ENCODE measurements at regions not wholly inside any gene's neighbourhood (a gene's known extent, or its start where the extent isn't known, plus 50 kb on each side); places are given as distances from the start of the nearest gene placed in this dataset.

DNA sequence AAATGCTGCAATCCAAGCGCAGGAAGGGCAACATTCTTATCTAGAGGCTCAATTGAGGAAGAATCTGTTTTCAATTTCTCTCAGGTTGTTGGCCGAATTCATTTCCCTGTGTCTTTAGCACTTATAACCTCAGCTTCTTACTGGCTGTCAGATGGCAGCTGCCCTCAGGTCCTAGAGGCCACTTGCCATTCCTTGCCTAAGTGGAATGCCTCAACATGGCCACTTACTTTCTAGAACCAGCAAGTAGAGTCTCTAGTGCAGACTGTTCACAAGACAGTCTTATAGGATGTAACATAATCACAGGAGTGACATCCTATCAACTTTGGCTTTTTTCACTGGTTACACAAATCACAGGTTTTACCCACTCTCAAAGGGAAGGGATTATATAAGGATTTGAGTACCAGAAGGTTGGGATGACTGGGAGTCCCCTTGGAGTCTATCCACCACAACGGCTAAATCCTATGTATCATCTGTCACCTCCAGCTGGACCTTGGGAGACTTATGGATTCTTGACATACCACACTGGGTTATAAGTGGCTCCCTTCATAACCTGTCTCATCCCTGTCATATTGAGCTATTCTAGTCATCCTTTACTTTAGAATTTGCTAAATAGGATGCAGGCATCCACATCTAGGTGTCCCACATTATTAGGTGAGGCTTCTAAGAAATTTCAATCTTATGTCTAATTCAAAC is 297.9 kb upstream of the CTSO start:
- no peaks in the 10 kb centered on the region for H3K9me3 ChIP-seq (ENCODE audit: insufficient read depth, low read depth)
- no peak for DNase-seq
- H3K9me2 ChIP-seq (ENCODE audit: insufficient read depth): no peaks in the 10 kb centered on the region
- no TSS peak for BruUV-seq (replicated peaks)
- no peak overlapping the region for H3K27ac ChIP-seq
- intact Hi-C loops (cut with micrococcal nuclease; ENCODE audit: unreplicated experiment): no loop called here
- TF ChIP-seq EZH2 (IDR thresholded peaks at IDR 0.05; ENCODE audit: low read depth) (no peak), CTCF (conservative IDR thresholded peaks at IDR 0.05) (no peak)
- CTCF ChIA-PET: no interaction called here
- H3K4me3 ChIP-seq: no peak overlapping the region
- H3F3A ChIP-seq (ENCODE audit: insufficient read depth, low read depth): no peaks in the 10 kb centered on the region
- no peaks in the 10 kb centered on the region for H3K27me3 ChIP-seq (ENCODE audit: insufficient read depth, low read depth)
- H3K4me2 ChIP-seq: no peak overlapping the region
- H2AFZ ChIP-seq: no peak overlapping the region
- H3K79me2 ChIP-seq (ENCODE audit: low read depth): no peaks in the 10 kb centered on the region
- no peaks in the 10 kb centered on the region for H4K20me1 ChIP-seq (ENCODE audit: insufficient read depth)
- H3K4me1 ChIP-seq (replicated peaks; ENCODE audit: insufficient read depth): no peaks in the 10 kb centered on the region
- no peaks in the 10 kb centered on the region for H3K36me3 ChIP-seq (ENCODE audit: low read depth)
- POLR2A ChIA-PET (ENCODE audit: unreplicated experiment): no interaction called here

GRCh38 chr4:156248917-156249316 is 295.3 kb upstream of the CTSO start:
- no peaks in the 10 kb centered on the region for H3K27me3 ChIP-seq (ENCODE audit: insufficient read depth, low read depth)
- no peak overlapping the region for H3K27ac ChIP-seq
- ChIA-PET CTCF (no interaction called here), POLR2A (ENCODE audit: unreplicated experiment) (no interaction called here)
- no peaks in the 10 kb centered on the region for H3K4me1 ChIP-seq (replicated peaks; ENCODE audit: insufficient read depth)
- H3K9me2 ChIP-seq (ENCODE audit: insufficient read depth): no peaks in the 10 kb centered on the region
- TF ChIP-seq CTCF (conservative IDR thresholded peaks at IDR 0.05): no peak
- no peak for TF ChIP-seq EZH2 (IDR thresholded peaks at IDR 0.05; ENCODE audit: low read depth)
- intact Hi-C loops (cut with micrococcal nuclease; ENCODE audit: unreplicated experiment): no loop called here
- DNase-seq: no peak
- no TSS peak for BruUV-seq (replicated peaks)
- H3K4me2 ChIP-seq: no peak overlapping the region
- H3K36me3 ChIP-seq (ENCODE audit: low read depth): no peaks in the 10 kb centered on the region
- H2AFZ ChIP-seq: no peak overlapping the region
- no peaks in the 10 kb centered on the region for H4K20me1 ChIP-seq (ENCODE audit: insufficient read depth)
- no peak overlapping the region for H3K4me3 ChIP-seq
- H3K9me3 ChIP-seq (ENCODE audit: insufficient read depth, low read depth): no peaks in the 10 kb centered on the region
- H3F3A ChIP-seq (ENCODE audit: insufficient read depth, low read depth): no peaks in the 10 kb centered on the region
- no peaks in the 10 kb centered on the region for H3K79me2 ChIP-seq (ENCODE audit: low read depth)

- H3K4me1 ChIP-seq (replicated peaks; ENCODE audit: insufficient read depth): no peaks in the 10 kb centered on the region
- TF ChIP-seq EZH2 (IDR thresholded peaks at IDR 0.05; ENCODE audit: low read depth) (no peak), CTCF (conservative IDR thresholded peaks at IDR 0.05) (no peak)
- H2AFZ ChIP-seq: no peak overlapping the region
- H3K9me2 ChIP-seq (ENCODE audit: insufficient read depth): no peaks in the 10 kb centered on the region
- no peak overlapping the region for H3K4me2 ChIP-seq
- no peaks in the 10 kb centered on the region for H3K79me2 ChIP-seq (ENCODE audit: low read depth)
- H4K20me1 ChIP-seq (ENCODE audit: insufficient read depth): no peaks in the 10 kb centered on the region
- H3K9me3 ChIP-seq (ENCODE audit: insufficient read depth, low read depth): no peaks in the 10 kb centered on the region
- no peaks in the 10 kb centered on the region for H3K36me3 ChIP-seq (ENCODE audit: low read depth)
- H3K27me3 ChIP-seq (ENCODE audit: insufficient read depth, low read depth): no peaks in the 10 kb centered on the region
- CTCF ChIA-PET: no interaction called here
- no peak overlapping the region for H3K4me3 ChIP-seq
- no TSS peak for BruUV-seq (replicated peaks)
- DNase-seq: no peak
- intact Hi-C loops (cut with micrococcal nuclease; ENCODE audit: unreplicated experiment): no loop called here
- no peak overlapping the region for H3K27ac ChIP-seq
- POLR2A ChIA-PET (ENCODE audit: unreplicated experiment): no interaction called here
- H3F3A ChIP-seq (ENCODE audit: insufficient read depth, low read depth): no peaks in the 10 kb centered on the region
Measured at GRCh38 chr4:156247470-156247869, 293.8 kb upstream of the CTSO start.
